NCI-H2227 (cell line): ENCODE measurements at regions not wholly inside any gene's neighbourhood (a gene's known extent, or its start where the extent isn't known, plus 50 kb on each side); places are given as distances from the start of the nearest gene placed in this dataset.

Experiments
- DNase-seq: peaks from one replicate; lab custom pipeline; 2025; ENCODE audit not compliant: unreplicated experiment; lab: John Stamatoyannopoulos, UW

DNA sequence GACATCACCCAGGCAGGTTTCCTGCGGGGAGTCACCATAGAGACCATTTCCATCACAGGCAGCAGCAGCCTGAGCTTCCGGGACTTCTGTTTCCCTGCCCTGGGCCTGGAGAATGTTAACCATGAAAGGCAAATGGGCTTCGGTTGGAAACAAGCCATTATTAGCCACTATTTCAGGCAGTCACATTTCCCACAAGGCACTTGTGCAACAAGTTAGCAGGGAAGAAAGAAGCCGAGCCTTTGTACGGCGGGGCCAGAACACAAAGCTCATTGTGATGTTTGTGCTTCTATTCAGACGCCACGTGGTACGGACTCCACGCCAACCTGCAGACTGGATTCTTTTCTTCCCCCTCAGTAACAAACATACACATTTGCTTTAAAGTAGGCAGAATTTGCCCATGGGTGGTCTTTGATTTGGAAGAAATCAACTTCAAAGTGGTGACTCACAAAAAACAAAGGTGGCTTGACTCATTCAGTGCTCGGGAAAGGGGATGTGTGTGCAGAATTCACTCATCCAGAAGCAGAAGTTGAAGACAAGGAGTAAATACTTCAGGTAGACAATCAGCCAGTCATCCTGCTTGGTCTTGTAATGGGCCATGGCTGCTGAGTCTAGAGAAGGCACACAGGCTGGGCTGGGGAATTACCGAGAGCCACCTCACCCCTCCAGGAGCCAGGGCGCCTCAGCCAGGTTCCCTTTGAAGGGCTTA lies 154.2 kb upstream of the PRMT8 start:
- DNase-seq, result no peak

GRCh38 chr12:3337944-3338343 lies 153.1 kb upstream of the PRMT8 start:
- no peak for DNase-seq

DNA sequence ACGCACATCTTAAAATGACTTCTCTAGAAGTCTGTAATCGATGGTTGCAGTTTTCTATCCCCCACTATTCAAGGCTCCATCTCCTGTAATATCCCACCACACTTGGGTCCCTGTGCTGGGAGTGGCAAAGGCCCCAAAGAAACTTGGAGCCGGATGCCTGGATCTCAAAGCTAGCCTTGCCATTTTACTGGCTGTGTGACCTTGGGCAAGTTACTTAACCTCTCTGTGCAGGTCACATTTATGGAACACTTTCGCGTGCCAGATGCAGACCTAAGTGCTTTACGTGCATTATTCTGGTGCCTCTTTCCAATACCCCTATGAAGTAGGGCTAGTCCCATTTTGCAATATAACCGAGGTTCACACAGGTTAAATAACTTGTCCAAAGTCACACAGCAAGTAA lies 151.8 kb upstream of the PRMT8 start:
- no peak for DNase-seq

- peak; percentile 9 for DNase-seq
These were observed 149.4 kb upstream of the PRMT8 start for GRCh38 chr12:3341594-3341993.

DNA sequence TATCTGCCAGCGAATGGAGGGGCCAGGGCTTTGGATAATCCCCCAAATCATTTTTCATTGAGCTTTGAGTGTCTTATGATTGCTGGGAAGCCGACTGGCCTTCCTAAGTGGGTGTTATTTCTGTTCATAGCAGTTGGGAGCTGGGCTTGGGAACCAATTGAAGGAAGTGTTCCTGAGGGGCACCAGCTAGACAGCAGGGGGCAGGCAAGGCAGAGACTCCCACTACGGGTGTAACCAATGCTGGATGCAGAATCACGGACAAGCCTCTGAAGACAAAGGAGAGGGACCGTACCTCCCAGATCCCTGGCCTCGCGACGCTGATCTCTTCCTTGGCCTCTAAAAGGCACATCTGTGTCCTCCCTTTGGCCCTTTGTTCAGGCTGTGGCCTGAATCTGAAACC lies 149.0 kb upstream of the PRMT8 start:
- peak; percentile 73 for DNase-seq

GRCh38 chr12:3348055-3348454 lies 142.9 kb upstream of the PRMT8 start:
- DNase-seq, result no peak

DNA sequence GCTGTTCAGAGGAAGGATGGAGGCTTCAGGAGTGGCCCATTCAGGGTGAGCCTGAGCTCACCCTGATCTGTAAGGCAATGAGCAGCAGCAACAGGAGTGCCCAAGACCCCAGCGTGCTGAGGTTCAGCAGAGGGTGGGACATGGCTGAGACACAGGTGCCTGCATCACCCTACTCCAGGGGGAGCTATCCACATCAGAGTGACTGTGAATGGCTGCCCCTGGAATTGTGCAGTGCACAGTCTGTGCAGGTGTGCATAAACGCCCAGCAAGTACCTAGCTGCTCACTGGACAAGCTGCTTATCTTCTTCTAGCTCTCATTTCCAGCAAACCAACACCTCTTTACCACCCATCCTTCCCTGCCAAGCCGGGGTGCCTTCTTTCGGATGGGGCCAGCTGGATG lies 140.6 kb upstream of the PRMT8 start:
- no peak for DNase-seq

- no peak for DNase-seq
These were observed 139.3 kb upstream of the PRMT8 start for GRCh38 chr12:3351731-3352130.

DNA sequence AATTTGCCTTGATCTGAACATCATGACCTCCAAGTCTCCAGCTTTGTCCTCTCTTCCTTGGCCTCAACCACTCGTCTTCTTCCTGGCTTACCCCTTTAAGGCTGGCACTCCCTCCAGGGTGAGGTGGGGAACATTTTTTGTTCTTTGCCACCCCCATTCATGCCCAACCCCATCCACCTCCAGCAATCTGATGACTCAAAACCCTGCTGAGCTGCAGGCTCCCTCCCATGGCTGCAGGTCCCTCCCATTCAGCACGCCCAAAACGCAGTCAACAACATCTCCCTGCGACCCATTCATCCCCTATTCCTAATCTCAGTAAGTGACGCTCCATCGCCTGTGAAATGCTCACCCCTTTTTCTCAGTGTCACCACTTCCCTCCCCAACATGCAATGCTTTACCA lies 138.8 kb upstream of the PRMT8 start:
- DNase-seq, result no peak

GRCh38 chr12:3353621-3354020 lies 137.4 kb upstream of the PRMT8 start:
- DNase-seq, result no peak

DNA sequence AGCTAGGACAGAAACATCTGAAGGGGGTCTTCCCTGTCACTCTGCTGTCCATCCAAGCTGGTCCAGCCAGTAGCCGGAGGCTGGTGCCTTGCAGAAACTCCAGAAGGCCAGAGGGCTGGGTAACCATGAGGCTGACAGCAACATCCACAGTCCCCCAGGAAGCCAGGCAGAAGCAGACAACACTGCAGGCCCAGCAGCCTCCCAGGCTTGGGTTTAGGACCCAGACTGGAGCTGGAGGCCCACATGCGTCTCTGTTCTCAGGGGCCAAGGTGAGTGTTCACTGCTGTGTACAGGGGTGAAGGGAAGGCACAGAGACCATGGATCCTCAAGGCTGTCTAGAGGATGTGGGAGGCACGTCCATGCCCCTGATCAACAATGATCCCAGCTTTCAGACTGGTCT lies 136.4 kb upstream of the PRMT8 start:
- DNase-seq, result no peak

- DNase-seq, result no peak
These were observed 135.6 kb upstream of the PRMT8 start for GRCh38 chr12:3355378-3355900.

- no peak for DNase-seq
These were observed 133.0 kb upstream of the PRMT8 start for GRCh38 chr12:3357950-3358525.

DNA sequence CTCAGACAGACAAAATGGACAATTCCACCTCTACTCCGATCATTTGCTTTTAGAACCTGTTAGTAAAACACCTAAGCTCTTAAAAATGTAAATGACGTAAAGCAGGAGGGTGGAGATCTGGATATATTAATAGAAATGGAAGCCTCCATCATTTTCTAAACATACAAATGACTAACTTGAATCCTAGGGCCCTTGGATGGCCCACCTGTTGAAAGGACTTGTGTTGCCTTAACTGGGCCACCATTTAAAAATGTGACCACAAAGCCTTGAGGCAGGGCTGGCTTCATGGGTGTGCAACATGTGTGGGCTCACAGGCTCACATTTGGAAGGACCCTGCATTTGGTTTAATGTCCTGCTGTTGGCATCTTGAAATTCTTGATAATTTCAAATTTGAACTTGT lies 131.5 kb upstream of the PRMT8 start:
- no peak for DNase-seq

GRCh38 chr12:3361146-3361545 lies 129.9 kb upstream of the PRMT8 start:
- DNase-seq, result no peak

DNA sequence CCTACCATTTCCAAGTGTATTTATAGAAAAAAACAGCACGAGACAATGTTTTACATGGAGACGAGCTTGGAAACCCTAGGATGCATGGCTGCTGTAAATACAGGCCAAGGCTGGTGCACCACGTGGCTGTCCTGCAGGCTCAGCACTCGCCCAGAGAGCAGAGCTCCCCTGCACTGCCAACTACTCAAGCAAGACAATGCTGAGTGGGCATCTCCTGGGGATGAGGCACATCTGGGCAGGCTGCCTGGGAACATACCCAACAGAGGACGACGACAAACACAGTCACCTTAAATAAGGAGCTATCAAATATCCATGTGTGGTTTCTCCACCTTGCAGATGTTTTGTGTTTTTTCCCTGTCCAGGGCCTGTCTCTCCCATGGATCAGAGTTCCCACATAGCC lies 128.3 kb upstream of the PRMT8 start:
- DNase-seq, result no peak

DNA sequence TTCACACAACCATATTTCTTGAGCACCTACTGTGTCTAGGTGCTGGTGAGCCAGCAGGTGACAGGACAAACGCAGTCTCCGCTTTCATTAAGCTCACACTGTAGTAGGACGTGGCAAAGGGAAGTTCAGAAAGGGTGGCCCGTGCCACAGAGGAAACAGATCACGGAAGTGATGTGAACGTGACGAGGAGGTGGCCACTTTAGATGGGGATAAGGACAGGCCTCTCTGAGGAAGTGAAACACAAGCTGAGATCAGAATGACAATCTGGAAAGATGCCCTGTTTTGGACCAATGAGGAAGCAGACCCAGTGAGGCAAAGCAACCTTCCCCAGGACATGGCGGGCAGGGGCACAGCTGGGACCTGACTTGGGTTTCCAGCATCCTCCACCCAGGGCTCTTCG lies 127.4 kb upstream of the PRMT8 start:
- no peak for DNase-seq

DNA sequence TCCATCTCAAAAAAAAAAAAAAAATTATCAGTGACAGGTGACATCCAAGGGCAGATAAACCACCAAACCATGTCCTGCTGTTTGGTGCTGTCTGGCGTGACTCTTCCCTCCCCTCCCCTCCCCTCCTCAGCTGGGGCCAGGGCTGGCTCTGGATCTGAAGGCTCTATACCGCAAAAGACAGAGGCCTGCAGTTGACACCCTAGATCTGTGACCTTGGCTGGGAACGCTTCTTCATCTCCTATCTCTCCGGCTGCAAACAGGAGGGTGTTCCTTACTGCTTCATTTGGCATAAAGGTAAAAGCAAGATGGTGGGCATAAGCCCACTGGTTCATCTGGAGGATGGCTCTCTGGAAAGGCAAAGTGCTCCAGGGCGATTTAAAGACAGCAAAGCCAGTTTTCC lies 126.8 kb upstream of the PRMT8 start:
- DNase-seq, result no peak

- DNase-seq, result no peak
These were observed 126.1 kb upstream of the PRMT8 start for GRCh38 chr12:3364661-3365462.

- DNase-seq, result peak; percentile 52
These were observed 125.3 kb upstream of the PRMT8 start for GRCh38 chr12:3365463-3366411.
